NOMO-1 treated with DMSO at 0.1 percent for 48 hours (cell line): ENCODE measurements at regions not wholly inside any gene's neighbourhood (a gene's known extent, or its start where the extent isn't known, plus 50 kb on each side); places are given as distances from the start of the nearest gene placed in this dataset.

Experiments
- DNase-seq: peaks from one replicate; lab custom pipeline; 2025; ENCODE audit not compliant: unreplicated experiment; lab: John Stamatoyannopoulos, UW

- DNase-seq: no peak
These were observed 52.5 kb downstream of the KCNF1 start for GRCh38 chr2:10964052-10964790.

GRCh38 chr2:10965241-10965843 lies 53.6 kb downstream of the KCNF1 start:
- DNase-seq: no peak

- DNase-seq: no peak
These were observed 54.3 kb downstream of the KCNF1 start for GRCh38 chr2:10966056-10966455.

- DNase-seq: no peak
These were observed 55.0 kb downstream of the KCNF1 start for GRCh38 chr2:10966741-10967140.

GRCh38 chr2:10968176-10968575 lies 56.4 kb downstream of the KCNF1 start:
- DNase-seq: no peak

GRCh38 chr2:10970666-10971065 lies 58.9 kb downstream of the KCNF1 start:
- no peak for DNase-seq

- no peak for DNase-seq
These were observed 59.6 kb downstream of the KCNF1 start for GRCh38 chr2:10971161-10971887.

- peak; percentile 92 for DNase-seq
These were observed 60.1 kb downstream of the KCNF1 start for GRCh38 chr2:10971888-10972260.

- no peak for DNase-seq
These were observed 61.1 kb downstream of the KCNF1 start for GRCh38 chr2:10972683-10973433.

- no peak for DNase-seq
These were observed 62.0 kb downstream of the KCNF1 start for GRCh38 chr2:10973766-10974165.

- DNase-seq: peak; percentile 85
These were observed 65.3 kb downstream of the KCNF1 start for GRCh38 chr2:10977003-10977402.

GRCh38 chr2:10977621-10978020 lies 65.9 kb downstream of the KCNF1 start:
- no peak for DNase-seq

GRCh38 chr2:10978090-10978670 lies 66.4 kb downstream of the KCNF1 start:
- DNase-seq: no peak

GRCh38 chr2:10980071-10980470 lies 68.3 kb downstream of the KCNF1 start:
- no peak for DNase-seq

- no peak for DNase-seq
These were observed 69.2 kb downstream of the KCNF1 start for GRCh38 chr2:10980886-10981425.

GRCh38 chr2:10981451-10981850 lies 69.7 kb downstream of the KCNF1 start:
- no peak for DNase-seq

- DNase-seq: no peak
These were observed 70.3 kb downstream of the KCNF1 start for GRCh38 chr2:10981941-10982431.

GRCh38 chr2:10982931-10983701 lies 71.4 kb downstream of the KCNF1 start:
- DNase-seq: no peak

- DNase-seq: no peak
These were observed 72.0 kb downstream of the KCNF1 start for GRCh38 chr2:10983711-10984110.
